GM12878 (cell line): ENCODE measurements at regions not wholly inside any gene's neighbourhood (a gene's known extent, or its start where the extent isn't known, plus 50 kb on each side); places are given as distances from the start of the nearest gene placed in this dataset.

Experiments
- ATAC-seq: fragments of 200-7000 bp; cut with Tn5 transposase; 3 replicates; pipeline ENCODE4 v1.9.1; 2020; ENCODE audit warnings: mild to moderate bottlenecking, moderate library complexity
- BruUV-seq: library from RNA; stranded (reverse); fragments of 400-500 nt; replicated peaks from 2 replicates; lab custom pipeline; 2021; lab: Mats Ljungman, UMichigan
- CTCF ChIA-PET: fragments of 300-600 bp; sonication (Branson Sonifier 250); formaldehyde crosslinking; extraction: SDS; loops from one replicate; lab custom pipeline; 2021; ENCODE audit warnings: inconsistent platforms; lab: Yijun Ruan, JAX
- POLR2A ChIA-PET: fragments of 350-600 bp; formaldehyde crosslinking; extraction: SDS; loops from one replicate; lab custom pipeline; 2021; ENCODE audit warnings: inconsistent platforms; lab: Charles Lee
- RAD21 ChIA-PET: fragments of 300-600 bp; sonication (Branson Sonifier 250); formaldehyde crosslinking; loops from one replicate; lab custom pipeline; 2023; ENCODE audit warnings: antibody characterized with exemption; ENCODE audit not compliant: unreplicated experiment; lab: Charles Lee
- SMC1A ChIA-PET: fragments of 300-600 bp; sonication (Branson Sonifier 250); formaldehyde crosslinking; loops from one replicate; lab custom pipeline; 2023; ENCODE audit not compliant: unreplicated experiment, uncharacterized antibody; lab: Charles Lee
- DNase-seq: peaks from one replicate; pipeline ENCODE4 v3.0.0-alpha.2; 2011; ENCODE audit warnings: low read depth, low spot score
- FAIRE-seq: peaks from 3 replicates; lab custom pipeline; 2011; peaks lifted over from hg19 to GRCh38; lab: Jason Lieb, UNC
- H2AFZ ChIP-seq: 2 replicates; pipeline ENCODE4 v1.6.0; 2011; ENCODE audit warnings: low read depth, low read length, control low read depth; ENCODE audit not compliant: control insufficient read depth
- H3K27ac ChIP-seq: 2 replicates; pipeline ENCODE4 v1.5.1; 2011; ENCODE audit warnings: control low read depth; ENCODE audit not compliant: control insufficient read depth, insufficient read depth
- H3K27me3 ChIP-seq, 2 experiments: replicated peaks in 1 of 2; 2 replicates each; pipeline versions ENCODE4 v1.6.0 to v1.6.1; 2011; ENCODE audit warnings: low read length in 1 of 2; ENCODE audit not compliant: control insufficient read depth in 2 of 2, insufficient read depth in 2 of 2
- H3K36me3 ChIP-seq, 2 experiments: 2 replicates each; pipeline ENCODE4 v1.5.1; 2011; ENCODE audit warnings: low read length in 1 of 2; ENCODE audit not compliant: control insufficient read depth in 2 of 2, insufficient read depth in 2 of 2
- H3K4me1 ChIP-seq: 2 replicates; pipeline ENCODE4 v1.6.1; 2011; ENCODE audit warnings: mild to moderate bottlenecking, low read length, moderate library complexity, mixed read lengths; ENCODE audit not compliant: control insufficient read depth, insufficient read depth
- H3K4me2 ChIP-seq: 2 replicates; pipeline ENCODE4 v1.6.0; 2011; ENCODE audit warnings: control low read depth; ENCODE audit not compliant: control insufficient read depth, insufficient read depth
- H3K4me3 ChIP-seq: fragments of 200-600 bp; sonication (generic); 2 replicates; pipeline ENCODE4 v1.5.1; 2016
- H3K79me2 ChIP-seq: 2 replicates; pipeline ENCODE4 v1.6.0; 2011; ENCODE audit warnings: low read length; ENCODE audit not compliant: control insufficient read depth, insufficient read depth
- H3K9ac ChIP-seq: 2 replicates; pipeline ENCODE4 v1.8.0; 2011; ENCODE audit warnings: low read length, control low read depth, mixed read lengths; ENCODE audit not compliant: control insufficient read depth, insufficient read depth
- H3K9me3 ChIP-seq: replicated peaks from 3 replicates; pipeline ENCODE4 v1.5.1; 2011; ENCODE audit warnings: mild to moderate bottlenecking, low read length; ENCODE audit not compliant: control insufficient read depth, insufficient read depth
- H4K20me1 ChIP-seq: 2 replicates; pipeline ENCODE4 v1.6.0; 2011; ENCODE audit not compliant: control insufficient read depth, insufficient read depth
- ASH2L ChIP-seq: fragments of 300-600, 200-600 bp; sonication (generic); IDR thresholded peaks from 2 replicates; pipeline ENCODE4 v1.6.1; 2017; ENCODE audit warnings: low read depth, mild to moderate bottlenecking, borderline replicate concordance
- ATF3 ChIP-seq: IDR thresholded peaks from 2 replicates; pipeline ENCODE4 v1.6.1; 2011; ENCODE audit warnings: low read depth, mild to moderate bottlenecking, low read length, moderate library complexity, borderline replicate concordance; ENCODE audit errors: extremely low read depth
- BCL11A ChIP-seq: IDR thresholded peaks from 2 replicates; pipeline ENCODE4 v1.6.1; 2011; ENCODE audit warnings: low read depth, low read length
- BMI1 ChIP-seq: fragments of 450-650 bp; IDR thresholded peaks from 2 replicates; pipeline ENCODE4 v1.6.1; 2016; ENCODE audit warnings: mild to moderate bottlenecking, moderate library complexity, borderline replicate concordance
- CEBPB ChIP-seq, 2 experiments: fragments of 150-350 bp in 1 of 2; IDR thresholded peaks; 2 replicates each; pipeline ENCODE4 v1.6.1; 2012 to 2014; ENCODE audit warnings: low read depth in 2 of 2, low read length in 2 of 2, borderline replicate concordance in 1 of 2, inconsistent platforms in 1 of 2
- EGR1 ChIP-seq, 2 experiments: IDR thresholded peaks; 1 replicate in 1 of 2; 2 replicates in 1 of 2; pipeline ENCODE4 v1.6.1; 2011 to 2012; ENCODE audit warnings: low read depth in 2 of 2, low read length in 2 of 2, borderline replicate concordance in 1 of 2, mild to moderate bottlenecking in 1 of 2, moderate library complexity in 1 of 2
- KDM1A ChIP-seq: fragments of 200-600 bp; sonication (generic); IDR thresholded peaks from 2 replicates; pipeline ENCODE4 v1.6.1; 2016; ENCODE audit warnings: borderline replicate concordance
- MYB ChIP-seq: fragments of 150-350 bp; IDR thresholded peaks from 2 replicates; pipeline ENCODE4 v1.6.1; 2014; ENCODE audit warnings: mild to moderate bottlenecking, low read depth, low read length, borderline replicate concordance
- NFYB ChIP-seq: IDR thresholded peaks from 2 replicates; pipeline ENCODE4 v1.6.1; 2011; ENCODE audit warnings: low read depth, mild to moderate bottlenecking, low read length, improper control_type of control experiment, moderate library complexity; ENCODE audit not compliant: insufficient read depth
- NRF1 ChIP-seq: conservative IDR thresholded peaks from 2 replicates; pipeline ENCODE4 v1.6.1; 2011; ENCODE audit warnings: mild to moderate bottlenecking, low read depth, low read length, improper control_type of control experiment
- PAX5 ChIP-seq: IDR thresholded peaks from 2 replicates; pipeline ENCODE4 v1.6.1; 2011; ENCODE audit warnings: low read depth, low read length, borderline replicate concordance
- POLR2AphosphoS5 ChIP-seq: IDR thresholded peaks from 2 replicates; pipeline ENCODE4 v1.6.1; 2011; ENCODE audit warnings: mild to moderate bottlenecking, low read length, inconsistent platforms
- RAD21 ChIP-seq: IDR thresholded peaks from 2 replicates; pipeline ENCODE4 v1.6.1; 2011; ENCODE audit warnings: mild to moderate bottlenecking, low read depth, low read length, moderate library complexity; ENCODE audit not compliant: insufficient read depth
- RELA ChIP-seq: fragments of 450-650 bp; IDR thresholded peaks from 2 replicates; pipeline ENCODE4 v1.8.0; 2014; ENCODE audit warnings: borderline replicate concordance; ENCODE audit not compliant: partially characterized antibody
- SRF ChIP-seq, 2 experiments: IDR thresholded peaks; 2 replicates each; pipeline ENCODE4 v1.6.1; 2011; ENCODE audit warnings: low read depth in 2 of 2, low read length in 2 of 2, mild to moderate bottlenecking in 1 of 2, moderate library complexity in 1 of 2
- TAF1 ChIP-seq: IDR thresholded peaks from 2 replicates; pipeline ENCODE4 v1.6.1; 2011; ENCODE audit warnings: mild to moderate bottlenecking, low read depth, low read length, borderline replicate concordance
- TCF3 ChIP-seq: IDR thresholded peaks from 2 replicates; pipeline ENCODE4 v1.6.1; 2012; ENCODE audit warnings: low read depth, mild to moderate bottlenecking, low read length, borderline replicate concordance; ENCODE audit not compliant: insufficient read depth
- ZBTB33 ChIP-seq: fragments of 450-650 bp; IDR thresholded peaks from 2 replicates; pipeline ENCODE4 v1.6.1; 2017; ENCODE audit warnings: mild to moderate bottlenecking
- ZNF217 ChIP-seq: fragments of 450-650 bp; IDR thresholded peaks from 2 replicates; pipeline ENCODE4 v1.6.1; 2017; ENCODE audit warnings: antibody characterized with exemption, mild to moderate bottlenecking
- WGBS: methylation state at CpG from one replicate; pipeline ENCODE4 v1.1.6; 2016; ENCODE audit warnings: low lambda C conversion rate; ENCODE audit not compliant: insufficient replicate concordance, insufficient coverage; ENCODE audit errors: missing lambda C conversion rate; 5-methylcytosine and 5-hydroxymethylcytosine counted together
- in situ Hi-C: fragments of 300-500 bp; cut with MboI; formaldehyde crosslinking; loops from 9 replicates; pipeline ENCODE4 v1.14.3; 2018; ENCODE audit warnings: mixed read lengths
- intact Hi-C: fragments of 100-400 bp; cut with micrococcal nuclease; formaldehyde crosslinking; loops from one replicate; pipeline ENCODE4 v1.14.2; 2022; ENCODE audit not compliant: unreplicated experiment

- Histone ChIP-seq H3K79me2 (no peaks in the 10 kb centered on the region), H3K9me3 (no peaks in the 10 kb centered on the region), H3K27ac (no peak overlapping the region), H3K36me3 (no peaks in the 10 kb centered on the region), H3K4me3 (no peak overlapping the region), H3K4me1 (no peaks in the 10 kb centered on the region), H3K9ac (no peak overlapping the region), H2AFZ (no peak overlapping the region), H3K4me2 (no peak overlapping the region), H4K20me1 (no peaks in the 10 kb centered on the region), H3K27me3 (no peaks in the 10 kb centered on the region)
- no TSS peak for BruUV-seq
- intact Hi-C loops: no loop called here
- TF ChIP-seq RAD21 (no peak), PAX5 (no peak), CEBPB (IDR thresholded peaks at IDR 0.05; ENCODE audit: borderline replicate concordance in 1 of 2, low read depth in 2 of 2, low read length in 2 of 2) (no peak), ZBTB33 (no peak), ASH2L (no peak), NFYB (no peak), TCF3 (no peak), ZNF217 (no peak), POLR2AphosphoS5 (no peak), ATF3 (no peak), KDM1A (no peak), EGR1 (IDR thresholded peaks at IDR 0.05; ENCODE audit: borderline replicate concordance in 1 of 2, low read depth in 2 of 2, low read length in 2 of 2) (no peak), BCL11A (no peak), RELA (no peak), TAF1 (no peak), SRF (IDR thresholded peaks at IDR 0.05; ENCODE audit: low read depth in 2 of 2, low read length in 2 of 2) (no peak), MYB (no peak), BMI1 (no peak), NRF1 (no peak)
- ChIA-PET SMC1A (interaction anchor here (0.6 kb wide), 1 partner anchor 289 kb away, joined by 3 read pairs; no protein-coding TSS in a partner anchor), CTCF (no interaction called here), POLR2A (no interaction called here), RAD21 (no interaction called here)
- DNase-seq: no peak
- 18% methylated on average over 8 of the region's 8 CpGs for whole genome bisulfite sequencing
- in situ Hi-C loops: no loop called here
- FAIRE-seq: no peak
- no peak for ATAC-seq
These were observed 478.4 kb downstream of the TSHZ3 start for GRCh38 chr19:30870876-30871275.
